ENCODE measurements at regions not wholly inside any gene's neighbourhood (a gene's known extent, or its start where the extent isn't known, plus 50 kb on each side); places are given as distances from the start of the nearest gene placed in this dataset.

- TF ChIP-seq MAX (IDR thresholded peaks at IDR 0.05) = no peak
- TF ChIP-seq CTCF (IDR thresholded peaks at IDR 0.05 in 2 of 3, conservative IDR thresholded peaks at IDR 0.05 in 1 of 3; ENCODE audit: borderline replicate concordance in 1 of 3, insufficient read depth in 1 of 3, low read depth in 2 of 3, low read length in 2 of 3) = no peak
- no peak for TF ChIP-seq POLR2AphosphoS5 (IDR thresholded peaks at IDR 0.05; ENCODE audit: low read depth, low read length)
- TF ChIP-seq EZH2 (IDR thresholded peaks at IDR 0.05) = no peak
- no peak for TF ChIP-seq YY1 (IDR thresholded peaks at IDR 0.05; ENCODE audit: extremely low read depth, insufficient replicate concordance, low read depth, low read length)
- TF ChIP-seq POLR2A (IDR thresholded peaks at IDR 0.05; ENCODE audit: borderline replicate concordance, extremely low read depth, insufficient read depth, insufficient read length) = no peak
- TF ChIP-seq TCF7L2 (IDR thresholded peaks at IDR 0.05; ENCODE audit: borderline replicate concordance, extremely low read depth, insufficient read depth, insufficient read length) = no peak
- TF ChIP-seq RAD21 (IDR thresholded peaks at IDR 0.05; ENCODE audit: low read depth) = no peak
- no peak for TF ChIP-seq SIN3A (IDR thresholded peaks at IDR 0.05; ENCODE audit: low read depth)
- TF ChIP-seq ELF1 (IDR thresholded peaks at IDR 0.05; ENCODE audit: borderline replicate concordance, low read depth) = no peak
- no peak for TF ChIP-seq ATF3 (IDR thresholded peaks at IDR 0.05)
- no peak for TF ChIP-seq CBX3 (IDR thresholded peaks at IDR 0.05; ENCODE audit: low read depth)
Measured at GRCh38 chr4:165684177-165684805, 188.7 kb upstream of the TLL1 start.
